ENCODE measurements at regions not wholly inside any gene's neighbourhood (a gene's known extent, or its start where the extent isn't known, plus 50 kb on each side); places are given as distances from the start of the nearest gene placed in this dataset.

DNA sequence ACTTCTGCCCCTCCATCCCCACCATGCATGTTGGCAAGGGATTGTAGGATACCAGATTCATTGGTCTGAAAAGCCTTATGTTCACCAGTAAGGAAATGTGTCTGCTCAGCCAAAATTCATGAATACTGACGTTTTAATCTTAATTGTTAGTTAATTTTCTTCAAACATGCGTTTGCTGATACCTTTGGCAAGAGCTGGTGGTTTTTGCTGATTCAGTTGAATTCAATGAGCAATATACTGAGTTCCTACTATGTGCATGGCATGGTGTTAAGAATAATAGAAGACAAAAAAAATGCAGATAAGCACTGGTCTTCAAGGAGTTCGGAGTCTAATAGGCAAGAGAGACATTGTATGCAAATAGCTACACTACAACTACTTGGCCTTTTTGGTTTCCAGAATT is 811.6 kb downstream of the BCL11A start:
- FAIRE-seq (no peak), DNase-seq (no peak)
- H3K4me1 ChIP-seq (ENCODE audit: control insufficient read depth in 3 of 3, insufficient read depth in 2 of 3, low read depth in 1 of 3, low read length in 2 of 3): peaks cover 0 to 4% (median 0%) of the 10 kb centered on the region in 3 donors
- 69 to 84% (median 79%) methylated on average over 3 of the region's 3 CpGs for WGBS, 3 donors
- H3K9me3 ChIP-seq (ENCODE audit: control insufficient read depth in 2 of 2, insufficient read depth in 1 of 2, low read depth in 1 of 2, low read length in 1 of 2): no peaks in the 10 kb centered on the region
- H3K27ac ChIP-seq (ENCODE audit: low read depth in 1 of 3, low read length in 2 of 3): no peak overlapping the region
- no peaks in the 10 kb centered on the region for H3K27me3 ChIP-seq (ENCODE audit: control insufficient read depth in 3 of 3, insufficient read depth in 3 of 3, low read length in 3 of 3)
- H3K36me3 ChIP-seq (ENCODE audit: control insufficient read depth in 3 of 3, insufficient read depth in 2 of 3, low read depth in 1 of 3, low read length in 3 of 3): no peaks in the 10 kb centered on the region
- no peak overlapping the region for H3K4me3 ChIP-seq (ENCODE audit: low read depth in 1 of 3, low read length in 3 of 3)

DNA sequence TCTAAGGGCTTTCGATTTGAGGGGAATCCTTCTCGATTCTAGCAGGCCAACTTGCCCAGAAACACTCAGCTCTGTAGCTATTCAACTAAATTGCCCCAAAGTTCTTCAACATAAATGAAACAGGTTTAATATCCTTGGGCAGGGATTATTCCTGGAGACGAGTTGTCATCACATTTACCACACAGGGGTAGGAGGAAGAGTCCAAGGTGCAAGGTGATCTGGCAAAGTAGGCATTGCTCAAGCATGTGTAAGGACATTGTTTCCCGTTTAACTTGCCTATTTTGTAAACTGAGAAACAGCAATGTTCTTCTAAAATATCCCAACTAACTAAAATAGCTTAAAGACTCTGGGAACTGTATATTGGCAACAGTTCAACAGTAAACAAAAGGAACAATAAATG is 814.3 kb downstream of the BCL11A start:
- 53 to 68% (median 54%) methylated on average over 4 of the region's 4 CpGs for WGBS, 3 donors
- DNase-seq (peak; percentile 46 to 59), FAIRE-seq (no peak)
- Histone ChIP-seq H3K27ac (ENCODE audit: low read depth in 1 of 3, low read length in 2 of 3) (no peak overlapping the region), H3K4me1 (ENCODE audit: control insufficient read depth in 3 of 3, insufficient read depth in 2 of 3, low read depth in 1 of 3, low read length in 2 of 3) (peaks cover 0 to 4% (median 0%) of the 10 kb centered on the region in 3 donors), H3K27me3 (ENCODE audit: control insufficient read depth in 3 of 3, insufficient read depth in 3 of 3, low read length in 3 of 3) (no peaks in the 10 kb centered on the region), H3K4me3 (ENCODE audit: low read depth in 1 of 3, low read length in 3 of 3) (no peak overlapping the region), H3K36me3 (ENCODE audit: control insufficient read depth in 3 of 3, insufficient read depth in 2 of 3, low read depth in 1 of 3, low read length in 3 of 3) (no peaks in the 10 kb centered on the region), H3K9me3 (ENCODE audit: control insufficient read depth in 2 of 2, insufficient read depth in 1 of 2, low read depth in 1 of 2, low read length in 1 of 2) (no peaks in the 10 kb centered on the region)

GRCh38 chr2:59737299-59737698 is 816.2 kb downstream of the BCL11A start:
- Histone ChIP-seq H3K4me1 (ENCODE audit: control insufficient read depth in 3 of 3, insufficient read depth in 2 of 3, low read depth in 1 of 3, low read length in 2 of 3) (peaks cover 0 to 4% (median 0%) of the 10 kb centered on the region in 3 donors), H3K27ac (ENCODE audit: low read depth in 1 of 3, low read length in 2 of 3) (no peak overlapping the region), H3K27me3 (ENCODE audit: control insufficient read depth in 3 of 3, insufficient read depth in 3 of 3, low read length in 3 of 3) (no peaks in the 10 kb centered on the region), H3K36me3 (ENCODE audit: control insufficient read depth in 3 of 3, insufficient read depth in 2 of 3, low read depth in 1 of 3, low read length in 3 of 3) (no peaks in the 10 kb centered on the region), H3K9me3 (ENCODE audit: control insufficient read depth in 2 of 2, insufficient read depth in 1 of 2, low read depth in 1 of 2, low read length in 1 of 2) (no peaks in the 10 kb centered on the region), H3K4me3 (ENCODE audit: low read depth in 1 of 3, low read length in 3 of 3) (no peak overlapping the region)
- DNase-seq (no peak), FAIRE-seq (no peak)

- Histone ChIP-seq H3K27me3 (ENCODE audit: control insufficient read depth in 3 of 3, insufficient read depth in 3 of 3, low read length in 3 of 3) (no peaks in the 10 kb centered on the region), H3K27ac (ENCODE audit: low read depth in 1 of 3, low read length in 2 of 3) (no peak overlapping the region), H3K36me3 (ENCODE audit: control insufficient read depth in 3 of 3, insufficient read depth in 2 of 3, low read depth in 1 of 3, low read length in 3 of 3) (no peaks in the 10 kb centered on the region), H3K4me1 (ENCODE audit: control insufficient read depth in 3 of 3, insufficient read depth in 2 of 3, low read depth in 1 of 3, low read length in 2 of 3) (peaks cover 0 to 4% (median 0%) of the 10 kb centered on the region in 3 donors), H3K4me3 (ENCODE audit: low read depth in 1 of 3, low read length in 3 of 3) (no peak overlapping the region), H3K9me3 (ENCODE audit: control insufficient read depth in 2 of 2, insufficient read depth in 1 of 2, low read depth in 1 of 2, low read length in 1 of 2) (no peaks in the 10 kb centered on the region)
- 75 to 93% (median 86%) methylated on average over 4 of the region's 4 CpGs for WGBS, 3 donors
- DNase-seq (no peak), FAIRE-seq (no peak)
Observed at GRCh38 chr2:59734743-59735142, 818.7 kb downstream of the BCL11A start.

- 75 to 89% (median 83%) methylated on average over 3 of the region's 3 CpGs for WGBS, 3 donors
- DNase-seq (no peak), FAIRE-seq (no peak)
- H3K4me1 ChIP-seq (ENCODE audit: control insufficient read depth in 3 of 3, insufficient read depth in 2 of 3, low read depth in 1 of 3, low read length in 2 of 3): peaks cover 0 to under 1% (median 0%) of the 10 kb centered on the region in 3 donors
- no peaks in the 10 kb centered on the region for H3K36me3 ChIP-seq (ENCODE audit: control insufficient read depth in 3 of 3, insufficient read depth in 2 of 3, low read depth in 1 of 3, low read length in 3 of 3)
- H3K27ac ChIP-seq (ENCODE audit: low read depth in 1 of 3, low read length in 2 of 3): no peak overlapping the region
- H3K9me3 ChIP-seq (ENCODE audit: control insufficient read depth in 2 of 2, insufficient read depth in 1 of 2, low read depth in 1 of 2, low read length in 1 of 2): no peaks in the 10 kb centered on the region
- H3K4me3 ChIP-seq (ENCODE audit: low read depth in 1 of 3, low read length in 3 of 3): no peak overlapping the region
- H3K27me3 ChIP-seq (ENCODE audit: control insufficient read depth in 3 of 3, insufficient read depth in 3 of 3, low read length in 3 of 3): no peaks in the 10 kb centered on the region
Observed at GRCh38 chr2:59733970-59734369, 819.5 kb downstream of the BCL11A start.

DNA sequence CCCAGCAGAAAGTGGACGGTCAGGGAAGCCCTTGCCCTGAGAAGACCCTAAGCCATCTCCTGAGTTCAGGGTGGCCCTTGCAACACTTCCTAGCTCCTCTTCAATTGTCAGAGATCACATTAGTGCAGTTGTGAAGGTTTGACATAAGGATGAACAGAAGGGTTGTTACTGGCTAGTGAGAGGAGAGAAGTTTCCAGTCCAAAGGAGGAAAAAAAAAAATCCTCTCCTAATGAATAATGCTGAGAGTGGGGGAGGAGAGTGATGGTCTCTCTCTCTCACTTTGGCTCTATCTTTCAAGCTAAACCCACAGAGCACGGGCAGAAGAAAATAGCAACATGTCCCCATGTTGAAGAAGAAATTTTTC is 819.9 kb downstream of the BCL11A start:
- no peak overlapping the region for H3K4me3 ChIP-seq (ENCODE audit: low read depth in 1 of 3, low read length in 3 of 3)
- H3K27me3 ChIP-seq (ENCODE audit: control insufficient read depth in 3 of 3, insufficient read depth in 3 of 3, low read length in 3 of 3): no peaks in the 10 kb centered on the region
- FAIRE-seq: no peak
- DNase-seq: no peak
- no peaks in the 10 kb centered on the region for H3K36me3 ChIP-seq (ENCODE audit: control insufficient read depth in 3 of 3, insufficient read depth in 2 of 3, low read depth in 1 of 3, low read length in 3 of 3)
- WGBS, 3 donors: 85 to 93% (median 89%) methylated on average over 2 of the region's 2 CpGs
- no peaks in the 10 kb centered on the region for H3K4me1 ChIP-seq (ENCODE audit: control insufficient read depth in 3 of 3, insufficient read depth in 2 of 3, low read depth in 1 of 3, low read length in 2 of 3)
- no peak overlapping the region for H3K27ac ChIP-seq (ENCODE audit: low read depth in 1 of 3, low read length in 2 of 3)
- no peaks in the 10 kb centered on the region for H3K9me3 ChIP-seq (ENCODE audit: control insufficient read depth in 2 of 2, insufficient read depth in 1 of 2, low read depth in 1 of 2, low read length in 1 of 2)

DNA sequence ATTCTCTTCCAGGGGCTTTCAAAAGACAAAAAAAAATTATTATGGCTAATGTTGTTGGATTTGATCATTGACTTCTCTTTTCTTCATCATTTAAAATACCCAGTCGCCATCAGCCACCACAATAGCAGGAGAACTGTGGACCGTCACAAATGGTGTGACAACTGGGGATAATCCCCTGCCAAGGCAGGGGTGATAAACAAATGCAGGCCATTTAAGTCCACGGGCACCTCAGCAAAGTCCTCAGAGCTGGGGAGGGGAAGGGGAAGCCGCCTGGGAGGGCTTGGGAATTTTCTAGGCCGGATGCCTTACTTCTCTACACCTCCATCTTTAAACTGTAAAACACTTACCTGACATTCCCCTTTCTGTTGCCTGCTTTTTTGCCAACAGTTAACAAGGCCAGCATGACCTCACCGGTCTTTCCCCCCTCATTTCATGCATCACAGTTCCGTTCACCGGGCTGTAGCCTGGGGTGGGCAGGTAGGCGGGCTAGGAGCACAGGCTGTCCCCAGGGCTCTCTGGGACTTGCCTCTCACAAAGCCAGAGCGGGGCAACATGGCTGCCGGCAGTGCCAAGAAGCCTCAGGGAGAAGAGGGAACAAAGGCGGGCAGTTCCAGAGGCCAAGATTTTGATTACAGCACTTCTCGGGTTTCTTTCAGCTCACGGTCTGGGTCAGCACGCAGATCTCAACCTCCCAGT is 820.4 kb downstream of the BCL11A start:
- H3K4me1 ChIP-seq (ENCODE audit: control insufficient read depth in 3 of 3, insufficient read depth in 2 of 3, low read depth in 1 of 3, low read length in 2 of 3): no peaks in the 10 kb centered on the region
- WGBS, 3 donors: 90 to 95% (median 91%) methylated on average over 15 of the region's 15 CpGs
- H3K27me3 ChIP-seq (ENCODE audit: control insufficient read depth in 3 of 3, insufficient read depth in 3 of 3, low read length in 3 of 3): no peaks in the 10 kb centered on the region
- DNase-seq: no peak
- no peaks in the 10 kb centered on the region for H3K9me3 ChIP-seq (ENCODE audit: control insufficient read depth in 2 of 2, insufficient read depth in 1 of 2, low read depth in 1 of 2, low read length in 1 of 2)
- FAIRE-seq: no peak
- no peak overlapping the region for H3K27ac ChIP-seq (ENCODE audit: low read depth in 1 of 3, low read length in 2 of 3)
- no peaks in the 10 kb centered on the region for H3K36me3 ChIP-seq (ENCODE audit: control insufficient read depth in 3 of 3, insufficient read depth in 2 of 3, low read depth in 1 of 3, low read length in 3 of 3)
- H3K4me3 ChIP-seq (ENCODE audit: low read depth in 1 of 3, low read length in 3 of 3): no peak overlapping the region

GRCh38 chr2:59727121-59727590 is 826.3 kb downstream of the BCL11A start:
- Histone ChIP-seq H3K36me3 (ENCODE audit: control insufficient read depth in 3 of 3, insufficient read depth in 2 of 3, low read depth in 1 of 3, low read length in 3 of 3) (no peaks in the 10 kb centered on the region), H3K27ac (ENCODE audit: low read depth in 1 of 3, low read length in 2 of 3) (no peak overlapping the region), H3K4me1 (ENCODE audit: control insufficient read depth in 3 of 3, insufficient read depth in 2 of 3, low read depth in 1 of 3, low read length in 2 of 3) (no peaks in the 10 kb centered on the region), H3K27me3 (ENCODE audit: control insufficient read depth in 3 of 3, insufficient read depth in 3 of 3, low read length in 3 of 3) (no peaks in the 10 kb centered on the region), H3K4me3 (ENCODE audit: low read depth in 1 of 3, low read length in 3 of 3) (no peak overlapping the region), H3K9me3 (ENCODE audit: control insufficient read depth in 2 of 2, insufficient read depth in 1 of 2, low read depth in 1 of 2, low read length in 1 of 2) (no peaks in the 10 kb centered on the region)
- FAIRE-seq: no peak
- WGBS, 3 donors: 85 to 92% (median 91%) methylated on average over 2 of the region's 2 CpGs
- no peak for DNase-seq

Data from small intestine (tissue), 7 donors.